HG03342 (cell line): ENCODE measurements at regions not wholly inside any gene's neighbourhood (a gene's known extent, or its start where the extent isn't known, plus 50 kb on each side); places are given as distances from the start of the nearest gene placed in this dataset.
"Not testable (repeated sequence)": the region's sequence is repeated elsewhere in the genome, so short reads cannot be mapped to it uniquely, and the experiment has no call there.

Experiments used
- ATAC-seq: cut with Tn5 transposase; IDR thresholded peaks from one replicate; pipeline ENCODE4 v1.9.1; 2021; ENCODE audit warnings: mild to moderate bottlenecking, moderate library complexity; ENCODE audit not compliant: unreplicated experiment

DNA sequence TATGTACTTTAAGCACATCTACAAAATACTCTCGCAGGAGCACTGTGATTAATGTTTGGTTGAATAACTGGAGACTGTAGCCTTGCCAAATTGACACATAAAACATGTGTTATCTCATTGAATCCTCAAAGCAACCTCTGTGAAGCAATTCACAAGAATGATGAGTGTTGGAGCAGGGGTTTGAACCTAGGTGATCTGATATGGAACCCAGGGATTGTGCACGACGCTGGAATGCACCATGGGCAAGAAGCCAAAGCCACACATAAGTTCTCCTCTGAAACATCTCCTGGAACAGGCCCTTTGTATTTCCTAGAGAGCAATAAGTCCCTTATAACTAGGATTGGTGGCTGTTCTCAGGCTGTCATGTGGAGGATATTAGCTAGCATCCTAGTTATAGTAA is 124.6 kb upstream of the IVNS1ABP start:
- ATAC-seq, result no peak

DNA sequence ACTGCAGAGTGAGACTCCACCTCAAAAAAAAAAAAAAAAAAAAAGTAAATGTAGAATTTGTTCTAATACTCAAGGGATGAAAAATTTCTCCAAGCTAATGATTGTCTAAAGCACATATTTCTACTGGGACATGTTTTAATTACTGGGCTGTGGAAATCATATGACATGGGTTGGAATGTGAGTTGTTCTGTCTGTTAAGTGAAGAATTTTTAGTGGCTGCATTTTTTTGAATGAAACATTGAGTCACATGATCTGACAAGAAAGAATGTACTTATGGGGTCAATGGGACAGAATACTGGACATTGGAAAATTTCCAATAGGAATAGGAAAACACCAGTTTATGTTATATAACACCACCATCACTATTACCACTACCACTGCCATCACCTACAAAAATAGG is 123.8 kb upstream of the IVNS1ABP start:
- no peak for ATAC-seq

DNA sequence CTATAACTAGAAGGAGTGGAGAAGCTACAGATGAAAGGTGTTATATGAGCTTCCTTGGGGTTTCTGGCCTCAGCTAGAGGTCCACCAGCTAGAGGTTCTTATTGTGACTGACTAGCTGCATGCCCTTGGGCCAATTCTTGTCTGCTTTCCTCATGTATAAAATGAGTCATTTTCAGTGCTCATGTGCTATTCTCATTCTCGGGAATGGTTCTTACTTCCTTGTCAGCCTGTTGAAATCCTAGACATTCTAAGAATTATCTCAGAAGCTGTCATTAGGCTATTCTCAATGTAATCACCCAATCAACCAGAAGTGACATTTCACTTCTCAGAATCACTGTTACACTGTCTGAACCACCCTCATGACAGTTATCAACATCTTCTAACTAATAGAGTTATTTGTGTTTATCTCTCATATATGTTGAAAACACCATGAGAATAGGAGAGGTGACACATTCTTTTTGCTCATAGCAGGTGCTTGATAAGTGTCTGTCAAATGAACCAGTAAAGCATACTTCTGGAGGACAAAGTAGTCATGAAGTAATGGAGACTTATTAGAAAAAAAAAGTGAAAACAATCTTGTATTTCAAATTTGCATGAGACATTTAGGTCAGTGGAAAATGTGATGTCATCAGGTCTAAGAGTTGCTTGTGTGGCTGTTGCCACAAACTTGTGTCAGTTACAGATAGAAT is 122.8 kb upstream of the IVNS1ABP start:
- peak; percentile 78 for ATAC-seq

DNA sequence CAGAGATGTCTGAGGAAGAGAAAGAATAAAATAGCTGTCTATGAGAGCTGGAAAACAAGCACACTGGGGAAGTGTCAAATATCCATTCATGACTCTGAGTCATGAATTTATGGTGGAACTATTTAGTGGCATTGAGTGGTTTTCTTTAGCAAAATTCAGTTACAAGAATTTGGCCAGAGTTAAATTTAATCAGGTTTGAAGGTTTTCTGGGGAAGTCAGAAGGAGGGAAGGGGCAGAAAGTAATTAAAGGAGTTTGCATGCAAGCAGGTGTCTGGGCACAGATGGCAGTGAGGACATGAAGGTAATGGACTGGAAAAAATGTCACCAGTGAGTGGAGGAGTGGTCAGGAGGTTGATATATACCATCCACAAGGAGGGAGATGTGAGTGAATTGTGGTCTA is 121.9 kb upstream of the IVNS1ABP start:
- no peak for ATAC-seq

DNA sequence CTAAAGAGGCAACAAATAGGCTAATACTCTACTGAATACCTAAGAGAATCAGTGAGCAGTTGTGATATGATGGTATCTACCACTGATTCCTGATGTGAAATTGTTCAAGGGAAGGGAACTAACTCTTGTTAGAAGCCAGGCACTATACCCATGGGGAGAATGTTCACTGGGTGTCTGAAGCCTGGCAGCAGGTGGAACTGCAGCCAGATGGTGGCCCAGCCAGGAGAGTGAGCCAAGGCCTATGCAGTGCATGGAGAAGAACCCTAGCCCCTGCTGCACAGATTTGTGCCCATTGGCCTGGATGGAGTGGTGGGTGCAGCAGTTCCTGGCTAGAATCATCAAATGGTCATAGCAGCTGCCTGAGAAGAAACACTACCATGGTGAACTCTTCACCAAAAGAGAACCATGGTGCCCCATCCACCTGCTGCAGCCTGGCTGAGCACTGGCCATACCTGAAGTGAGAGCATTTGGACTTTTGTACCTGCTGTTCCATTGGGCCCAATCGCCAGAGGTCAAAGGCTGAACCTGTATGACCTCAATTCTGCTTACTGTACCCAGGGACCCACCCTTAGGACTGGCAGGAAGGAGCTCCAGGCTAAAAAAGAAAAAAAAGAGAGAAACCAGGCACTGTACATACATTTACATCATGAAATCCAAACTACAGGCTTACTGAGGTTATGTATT is 118.8 kb upstream of the IVNS1ABP start:
- no peak for ATAC-seq

DNA sequence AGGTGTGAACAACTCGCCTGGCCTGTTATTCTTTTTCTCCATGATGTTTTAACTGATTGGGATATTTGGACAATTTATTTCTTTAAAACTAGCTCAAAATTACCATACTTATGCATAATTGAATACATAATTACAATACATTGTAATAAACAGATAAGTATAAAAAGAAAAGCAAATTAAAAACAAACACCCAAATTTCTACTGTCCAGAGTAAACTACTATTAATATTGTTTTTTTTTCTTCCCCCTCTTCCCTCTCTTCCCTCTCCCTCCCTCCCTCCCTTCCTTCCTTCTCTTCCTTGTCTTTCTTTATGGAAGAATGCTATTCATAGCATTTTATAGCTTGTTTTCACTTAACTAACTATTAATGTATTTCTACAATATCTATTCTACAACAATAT is 117.7 kb upstream of the IVNS1ABP start:
- no peak for ATAC-seq

DNA sequence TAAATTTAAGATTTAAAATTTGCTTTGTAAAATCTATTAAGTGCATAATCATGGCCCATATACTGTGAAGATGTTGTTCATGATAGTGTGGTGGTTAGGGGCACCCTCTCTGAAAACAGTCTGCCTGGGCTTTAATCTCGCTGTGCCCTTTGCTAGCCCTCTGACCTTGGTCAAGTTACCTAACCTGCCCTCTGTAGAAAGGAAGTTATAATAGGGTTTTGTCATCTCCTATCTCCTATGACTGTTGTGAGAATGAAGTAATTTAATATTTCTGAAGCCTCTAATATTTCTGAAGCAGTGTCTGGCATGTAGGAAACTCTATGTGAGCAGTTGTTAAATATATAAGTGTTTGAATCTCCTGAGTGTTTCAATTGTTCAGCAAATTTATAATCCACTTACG is 116.6 kb upstream of the IVNS1ABP start:
- no peak for ATAC-seq

DNA sequence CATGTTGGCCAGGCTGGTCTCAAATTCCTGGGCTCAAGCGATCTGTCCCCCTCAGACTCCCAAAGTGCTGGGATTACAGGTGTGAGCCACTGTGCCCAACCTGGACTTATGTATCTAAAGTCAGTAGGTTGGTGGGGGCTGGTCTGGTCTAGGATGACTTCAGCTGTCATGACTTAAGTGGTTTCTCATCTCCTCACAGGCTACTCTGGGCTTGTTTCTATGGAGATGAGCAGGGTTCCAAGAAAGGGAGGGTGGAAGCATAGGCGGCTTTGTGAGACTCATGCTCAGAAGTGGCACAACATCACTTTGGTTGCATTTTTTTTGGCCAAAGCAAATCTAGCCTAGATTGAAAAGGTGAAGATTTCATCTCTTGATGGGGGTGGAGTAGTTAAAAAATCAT is 115.9 kb upstream of the IVNS1ABP start:
- no peak for ATAC-seq

DNA sequence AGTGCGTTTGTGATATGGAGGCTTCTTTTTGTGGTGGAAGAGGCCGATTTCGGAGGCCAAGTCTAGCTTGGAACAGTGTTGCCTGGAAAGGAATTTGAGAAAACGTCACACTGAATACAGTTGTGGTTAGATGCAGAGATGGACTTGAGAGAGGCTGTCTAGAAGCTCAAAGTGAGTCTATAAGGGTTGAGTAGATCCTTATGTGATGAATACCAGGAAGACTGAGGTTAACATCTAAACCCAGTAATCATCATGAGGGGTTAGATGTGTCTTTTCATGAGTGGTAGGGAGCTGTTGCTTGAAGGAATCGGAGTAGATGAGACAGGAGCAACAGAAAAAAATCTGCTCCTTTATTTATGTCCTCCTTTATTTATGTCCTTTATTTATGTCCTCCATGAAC is 114.6 kb upstream of the IVNS1ABP start:
- ATAC-seq, result no peak

DNA sequence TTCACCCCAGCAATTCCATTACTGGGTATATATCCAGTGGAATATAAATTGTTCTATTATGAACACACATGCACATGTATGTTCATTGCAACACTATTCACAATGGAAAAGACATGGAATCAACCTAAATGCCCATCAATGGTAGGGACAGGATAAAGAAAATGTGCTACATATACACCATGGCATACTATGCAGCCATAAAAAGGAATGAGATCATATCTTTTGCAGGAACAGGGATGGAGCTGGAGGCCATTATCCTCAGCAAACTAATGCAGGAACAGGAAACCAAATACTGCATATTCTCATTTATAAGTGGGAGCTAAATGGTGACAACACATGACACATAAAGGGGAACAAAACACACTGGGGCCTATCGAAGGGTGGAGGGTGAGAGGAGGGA is 112.6 kb upstream of the IVNS1ABP start:
- ATAC-seq, result not testable (repeated sequence)

DNA sequence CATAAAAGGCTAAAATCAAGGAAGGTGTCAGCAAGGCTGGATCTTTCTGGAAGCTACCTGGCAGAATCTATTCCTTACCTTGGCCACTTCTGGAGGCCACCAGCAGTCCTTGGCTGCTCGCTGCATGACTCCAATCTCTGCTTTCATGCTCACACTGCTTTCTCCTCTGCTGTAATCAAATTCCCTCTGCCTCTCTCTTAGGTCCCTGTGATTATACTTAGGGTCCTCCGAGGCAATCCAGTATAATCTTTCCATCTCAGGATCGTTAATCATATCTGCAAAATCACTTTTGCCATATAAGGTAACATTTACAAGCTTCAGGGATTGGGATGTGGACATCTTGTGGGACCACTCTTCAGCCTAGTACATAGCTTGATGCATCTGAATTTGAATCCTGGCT is 110.7 kb upstream of the IVNS1ABP start:
- no peak for ATAC-seq

DNA sequence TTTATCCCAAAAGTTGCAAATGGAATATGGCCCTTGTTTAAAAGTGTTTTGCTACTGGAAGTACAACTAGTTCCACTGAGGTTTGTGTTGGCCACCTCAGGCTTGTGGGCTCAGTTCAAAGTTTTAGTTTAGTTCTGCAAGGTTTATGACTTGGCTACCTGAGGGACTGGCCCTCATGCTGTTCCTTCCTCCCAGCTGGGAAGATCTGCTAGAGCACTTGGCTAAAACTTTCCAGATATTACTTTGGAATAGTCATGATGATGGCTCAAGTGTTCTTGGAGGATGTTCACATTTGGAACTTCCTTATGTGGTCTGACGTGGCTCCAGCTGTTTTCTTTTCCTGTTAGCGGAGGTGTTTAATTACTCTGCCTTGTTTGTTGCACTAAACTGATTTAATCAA is 110.2 kb upstream of the IVNS1ABP start:
- no peak for ATAC-seq

DNA sequence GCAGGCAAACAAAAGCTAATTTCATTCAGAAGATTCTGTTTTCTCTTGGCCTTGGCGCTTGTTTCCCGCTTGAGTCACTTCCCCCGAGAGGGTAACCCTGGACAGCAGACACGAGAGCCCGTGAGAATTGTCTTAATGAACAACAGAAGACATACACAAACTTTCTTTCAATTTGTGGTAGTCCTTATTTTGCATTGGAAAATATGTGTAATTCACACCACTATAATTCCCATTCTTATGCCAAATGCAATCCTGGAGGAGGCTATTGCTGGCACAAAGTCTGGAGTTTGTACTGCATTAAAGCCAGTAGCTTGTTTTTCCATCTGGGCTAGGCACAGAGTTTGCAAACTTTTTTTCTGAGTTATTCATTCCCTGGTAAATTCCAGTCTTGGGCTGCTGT is 109.8 kb upstream of the IVNS1ABP start:
- ATAC-seq, result no peak

DNA sequence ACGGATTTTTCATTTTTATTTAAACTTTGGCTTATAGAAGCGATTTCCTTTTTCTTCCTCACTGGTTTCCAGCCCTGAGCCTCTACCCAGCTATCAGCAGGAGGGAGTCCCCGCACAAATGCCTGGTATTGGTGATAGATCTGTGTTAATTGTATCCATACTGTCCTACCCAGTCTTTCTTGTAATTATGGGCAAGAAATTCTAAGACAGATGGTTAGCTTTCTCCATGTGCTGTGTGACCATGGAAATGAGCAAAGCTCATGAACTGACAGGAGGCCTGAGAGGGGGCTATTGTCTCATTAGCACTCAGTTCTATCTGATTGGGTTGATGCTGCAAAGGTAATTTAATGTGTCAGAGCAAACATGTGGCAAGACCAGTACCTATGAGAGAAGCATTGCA is 108.1 kb upstream of the IVNS1ABP start:
- no peak for ATAC-seq

DNA sequence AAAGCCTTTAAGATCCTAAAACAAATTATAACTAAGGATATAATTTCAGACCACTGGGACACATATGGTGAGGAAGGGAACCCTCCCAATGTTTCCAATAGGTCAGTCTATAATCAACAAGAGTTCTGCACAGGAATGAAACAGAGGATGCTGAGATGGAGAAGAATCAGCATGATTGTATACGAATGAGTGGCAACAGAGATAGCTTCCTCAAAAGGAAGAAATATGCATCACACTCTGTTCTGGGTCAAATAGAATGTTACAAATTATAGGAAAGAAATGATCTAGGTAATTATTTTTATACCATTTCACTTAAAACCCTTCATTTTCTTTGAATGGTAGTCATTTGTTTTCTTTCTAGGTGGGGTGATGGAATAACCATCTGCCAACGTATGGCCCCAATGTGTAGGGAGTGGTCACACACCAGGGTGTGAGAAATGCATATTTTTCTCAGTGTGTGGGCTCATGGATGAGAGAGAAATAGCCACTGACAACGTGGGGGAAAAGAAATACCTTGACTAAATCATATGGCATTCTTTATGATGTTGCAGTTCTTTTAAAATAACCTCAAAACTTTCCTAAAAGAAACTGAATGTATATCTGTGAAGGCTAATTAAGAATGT is 104.6 kb upstream of the IVNS1ABP start:
- no peak for ATAC-seq

DNA sequence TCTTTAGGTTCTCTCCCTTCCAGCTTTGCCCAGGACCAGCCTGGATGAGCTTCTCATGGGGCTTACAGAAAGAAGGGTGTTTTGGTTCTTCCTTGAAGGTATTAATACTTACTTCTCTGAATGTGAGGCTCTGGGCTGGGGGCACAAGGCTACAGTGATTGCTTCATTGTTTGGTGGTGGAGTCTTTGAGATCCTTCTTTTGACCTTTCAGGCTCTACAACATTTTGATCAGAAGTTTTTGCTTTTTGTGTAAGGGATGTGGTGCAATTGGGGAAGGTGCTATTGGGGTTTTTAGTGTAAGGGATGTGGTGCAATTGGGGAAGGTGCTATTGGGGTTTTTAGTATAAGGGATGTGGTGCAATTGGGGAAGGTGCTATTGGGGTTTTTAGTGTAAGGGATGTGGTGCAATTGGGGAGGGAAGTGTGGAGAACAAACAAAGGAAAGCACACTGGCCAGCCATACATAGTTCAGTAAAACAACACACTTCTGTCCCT is 103.6 kb upstream of the IVNS1ABP start:
- ATAC-seq, result no peak

DNA sequence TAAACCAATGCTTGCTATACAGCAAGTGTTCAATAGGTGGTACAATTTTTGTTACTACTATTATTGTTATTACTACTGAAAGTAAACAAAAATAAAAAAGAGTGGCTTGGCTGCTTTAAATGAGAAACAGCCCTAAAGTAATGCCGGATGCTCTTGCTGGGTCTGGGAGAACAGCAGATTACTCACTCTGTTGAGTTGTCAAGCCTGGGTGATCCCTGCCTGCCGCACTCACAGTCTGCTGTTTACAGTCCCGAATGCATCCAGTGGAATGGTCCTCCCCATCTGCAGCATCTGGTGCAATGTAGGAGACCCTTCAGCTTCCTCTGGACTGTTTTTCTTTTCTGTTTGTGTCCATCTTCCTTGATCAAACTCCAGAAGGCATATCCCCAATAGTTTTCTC is 102.7 kb upstream of the IVNS1ABP start:
- no peak for ATAC-seq

DNA sequence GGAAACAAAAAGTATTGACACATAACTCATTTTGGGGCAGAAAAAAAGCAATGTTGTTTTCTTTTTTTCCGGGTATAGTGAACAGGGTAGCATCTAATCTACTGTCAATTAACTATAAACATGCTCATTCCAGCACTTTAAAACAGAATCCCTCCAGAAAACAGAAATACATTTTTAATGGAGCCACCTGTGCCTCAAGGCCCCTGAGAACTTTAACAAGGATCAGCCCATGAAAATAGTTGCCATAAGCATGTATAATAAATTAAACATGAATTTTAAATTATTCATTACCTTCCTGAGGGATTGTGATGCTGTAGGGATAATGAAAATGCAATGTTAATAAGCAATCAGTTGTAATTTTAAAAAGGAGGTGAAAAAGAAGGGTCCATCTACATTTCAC is 101.4 kb upstream of the IVNS1ABP start:
- no peak for ATAC-seq

DNA sequence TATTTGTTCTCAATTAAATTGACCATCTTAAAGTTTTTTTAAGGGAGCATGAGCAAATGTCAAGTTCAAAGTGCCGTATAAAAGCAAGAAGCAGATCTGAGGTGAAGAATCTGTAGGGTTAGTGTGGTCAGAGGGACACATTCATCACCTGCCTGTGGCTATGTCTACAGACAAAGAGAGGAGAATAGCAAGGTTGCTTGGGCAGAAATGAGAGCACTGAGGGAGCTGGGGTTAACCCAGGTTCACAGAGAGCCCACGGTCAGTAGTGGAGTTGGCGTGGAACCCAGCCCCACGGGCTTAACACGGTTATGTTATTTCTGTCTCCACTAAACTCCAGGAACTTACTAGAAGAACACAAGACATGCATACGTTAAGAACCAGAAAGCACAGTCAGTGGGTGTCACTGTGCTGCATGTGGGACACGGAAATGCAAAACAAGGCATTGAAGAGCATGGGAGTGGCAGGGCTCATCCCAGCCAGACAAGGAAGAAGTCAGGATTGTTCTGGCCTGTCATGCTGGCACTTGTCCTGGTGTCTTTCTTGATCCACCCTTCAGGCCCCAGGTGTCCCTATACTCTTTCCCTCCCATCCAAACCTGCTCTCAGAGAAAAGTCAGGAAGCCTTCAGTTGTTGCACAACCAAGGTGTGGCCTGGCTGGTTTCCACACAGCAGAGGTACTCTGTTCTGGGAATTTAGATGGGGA is 95.5 kb upstream of the IVNS1ABP start:
- ATAC-seq, result no peak

DNA sequence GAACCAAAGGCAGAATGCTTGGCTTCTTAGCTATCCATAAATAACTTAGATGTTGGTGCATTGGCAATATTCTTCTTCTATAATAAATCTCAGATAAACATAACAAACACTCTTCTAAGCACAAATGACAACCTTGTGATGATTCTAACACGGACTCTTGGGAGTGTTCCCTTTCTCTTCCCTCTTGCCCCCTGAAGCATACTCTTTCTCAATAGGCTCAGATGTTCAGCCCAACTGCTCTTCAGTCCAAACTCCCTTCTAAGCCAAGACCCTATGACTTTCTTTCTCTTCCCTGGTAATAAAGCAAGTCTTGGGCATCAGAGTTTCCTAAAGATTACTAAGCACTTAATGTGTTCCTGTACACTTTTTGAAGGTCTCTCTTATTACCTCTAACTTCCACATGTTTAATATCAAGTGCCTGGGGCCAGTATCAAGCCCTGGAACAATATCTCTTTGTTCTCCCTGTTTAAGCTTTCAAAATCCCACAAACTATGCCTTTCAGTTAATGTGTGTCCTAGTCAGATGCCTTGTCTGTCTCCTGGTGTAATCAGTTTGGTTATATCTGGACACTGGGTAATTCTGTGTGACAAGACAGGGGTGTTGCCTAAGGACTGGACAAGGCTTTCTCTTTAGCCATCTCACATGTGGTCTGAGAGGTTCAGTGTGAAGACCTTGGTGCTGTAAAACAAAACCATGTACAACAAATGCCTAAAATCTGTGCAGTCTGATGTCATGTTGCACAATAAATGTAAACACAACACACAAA is 92.9 kb upstream of the IVNS1ABP start:
- no peak for ATAC-seq

DNA sequence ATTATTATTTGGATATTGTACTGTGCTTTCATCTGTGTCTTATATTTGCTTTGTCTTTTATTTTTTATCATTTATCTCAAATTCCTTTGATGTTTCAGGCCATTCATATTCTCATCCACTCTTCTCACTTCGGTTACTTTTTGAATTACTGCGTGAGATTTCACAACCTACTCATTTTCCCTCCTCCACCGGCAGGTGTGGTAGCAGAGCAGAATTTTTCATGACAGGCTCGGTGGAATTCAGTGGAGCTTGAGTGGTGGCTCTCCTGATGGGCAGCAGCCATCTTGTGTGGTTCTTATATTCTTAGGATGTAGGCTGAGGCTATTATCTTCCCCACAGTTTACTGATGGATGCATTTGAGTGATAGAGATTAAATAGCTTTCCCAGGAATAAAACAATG is 92.3 kb upstream of the IVNS1ABP start:
- no peak for ATAC-seq
